Tibial nerve (tissue), 4 donors: ENCODE measurements at regions not wholly inside any gene's neighbourhood (a gene's known extent, or its start where the extent isn't known, plus 50 kb on each side); places are given as distances from the start of the nearest gene placed in this dataset.

ENCODE experiments used
- EP300 ChIP-seq, 2 donors: sonication (generic); formaldehyde crosslinking; IDR thresholded peaks; one replicate each; pipeline ENCODE4 v1.6.1; 2017; ENCODE audit warnings: antibody characterized with exemption in 2 of 2, mild to moderate bottlenecking in 1 of 2
- POLR2A ChIP-seq, 2 donors: fragments of 450-650 bp; IDR thresholded peaks; one replicate each; pipeline ENCODE4 v1.6.1; 2017; ENCODE audit warnings: antibody characterized with exemption in 2 of 2, mild to moderate bottlenecking in 2 of 2, moderate library complexity in 2 of 2
- TF ChIP-seq, protein P1 (sequence below), 5 experiments: fragments of 200-600 bp in 3 of 5; fragments of 450-650 bp in 2 of 5; sonication (generic) in 3 of 5; IDR thresholded peaks; one replicate each; pipeline ENCODE4 v1.5.1; 2016 to 2019; ENCODE audit warnings: antibody characterized with exemption in 5 of 5, mild to moderate bottlenecking in 3 of 5, moderate library complexity in 2 of 5

- TF ChIP-seq POLR2A (IDR thresholded peaks at IDR 0.05) (no peak), EP300 (IDR thresholded peaks at IDR 0.05) (no peak)
- TF ChIP-seq, protein P1, sequence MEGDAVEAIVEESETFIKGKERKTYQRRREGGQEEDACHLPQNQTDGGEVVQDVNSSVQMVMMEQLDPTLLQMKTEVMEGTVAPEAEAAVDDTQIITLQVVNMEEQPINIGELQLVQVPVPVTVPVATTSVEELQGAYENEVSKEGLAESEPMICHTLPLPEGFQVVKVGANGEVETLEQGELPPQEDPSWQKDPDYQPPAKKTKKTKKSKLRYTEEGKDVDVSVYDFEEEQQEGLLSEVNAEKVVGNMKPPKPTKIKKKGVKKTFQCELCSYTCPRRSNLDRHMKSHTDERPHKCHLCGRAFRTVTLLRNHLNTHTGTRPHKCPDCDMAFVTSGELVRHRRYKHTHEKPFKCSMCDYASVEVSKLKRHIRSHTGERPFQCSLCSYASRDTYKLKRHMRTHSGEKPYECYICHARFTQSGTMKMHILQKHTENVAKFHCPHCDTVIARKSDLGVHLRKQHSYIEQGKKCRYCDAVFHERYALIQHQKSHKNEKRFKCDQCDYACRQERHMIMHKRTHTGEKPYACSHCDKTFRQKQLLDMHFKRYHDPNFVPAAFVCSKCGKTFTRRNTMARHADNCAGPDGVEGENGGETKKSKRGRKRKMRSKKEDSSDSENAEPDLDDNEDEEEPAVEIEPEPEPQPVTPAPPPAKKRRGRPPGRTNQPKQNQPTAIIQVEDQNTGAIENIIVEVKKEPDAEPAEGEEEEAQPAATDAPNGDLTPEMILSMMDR (IDR thresholded peaks at IDR 0.05): no peak
These were observed 230.3 kb upstream of the SLC14A2 start for GRCh38 chr18:45384962-45385315.
